ENCODE measurements at regions not wholly inside any gene's neighbourhood (a gene's known extent, or its start where the extent isn't known, plus 50 kb on each side); places are given as distances from the start of the nearest gene placed in this dataset.
"Not testable (repeated sequence)": the region's sequence is repeated elsewhere in the genome, so short reads cannot be mapped to it uniquely, and the experiment has no call there.

DNA sequence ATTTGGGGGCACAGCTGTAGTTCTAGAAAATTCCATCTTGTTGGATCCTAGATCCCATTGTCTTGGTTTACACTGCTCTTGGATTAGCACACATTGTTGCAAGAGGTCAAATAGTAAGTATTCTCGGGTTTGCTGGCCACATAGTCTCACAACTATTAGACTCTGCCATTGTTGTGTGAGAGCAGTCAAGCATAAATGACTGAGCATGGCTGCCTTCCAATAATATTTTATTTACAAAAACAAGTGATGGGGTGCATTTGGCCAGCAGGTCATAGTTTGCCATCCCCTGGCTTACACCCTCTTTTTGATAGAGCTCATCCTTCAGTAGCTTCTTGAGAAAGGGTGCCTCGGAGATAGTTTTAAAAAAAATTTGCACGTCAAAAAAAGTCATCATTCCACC is 77.9 kb upstream of the ALX4 start:
- TF ChIP-seq, protein P1, sequence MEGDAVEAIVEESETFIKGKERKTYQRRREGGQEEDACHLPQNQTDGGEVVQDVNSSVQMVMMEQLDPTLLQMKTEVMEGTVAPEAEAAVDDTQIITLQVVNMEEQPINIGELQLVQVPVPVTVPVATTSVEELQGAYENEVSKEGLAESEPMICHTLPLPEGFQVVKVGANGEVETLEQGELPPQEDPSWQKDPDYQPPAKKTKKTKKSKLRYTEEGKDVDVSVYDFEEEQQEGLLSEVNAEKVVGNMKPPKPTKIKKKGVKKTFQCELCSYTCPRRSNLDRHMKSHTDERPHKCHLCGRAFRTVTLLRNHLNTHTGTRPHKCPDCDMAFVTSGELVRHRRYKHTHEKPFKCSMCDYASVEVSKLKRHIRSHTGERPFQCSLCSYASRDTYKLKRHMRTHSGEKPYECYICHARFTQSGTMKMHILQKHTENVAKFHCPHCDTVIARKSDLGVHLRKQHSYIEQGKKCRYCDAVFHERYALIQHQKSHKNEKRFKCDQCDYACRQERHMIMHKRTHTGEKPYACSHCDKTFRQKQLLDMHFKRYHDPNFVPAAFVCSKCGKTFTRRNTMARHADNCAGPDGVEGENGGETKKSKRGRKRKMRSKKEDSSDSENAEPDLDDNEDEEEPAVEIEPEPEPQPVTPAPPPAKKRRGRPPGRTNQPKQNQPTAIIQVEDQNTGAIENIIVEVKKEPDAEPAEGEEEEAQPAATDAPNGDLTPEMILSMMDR (conservative IDR thresholded peaks at IDR 0.05) = no peak
- DNase-seq (ENCODE audit: extremely low spot score, unreplicated experiment) = no peak
- H3K27ac Mint-ChIP-seq = no peak overlapping the region
- H3K27me3 Mint-ChIP-seq = peaks cover 35% of the 10 kb centered on the region
- H3K36me3 Mint-ChIP-seq = no peaks in the 10 kb centered on the region
- no peaks in the 10 kb centered on the region for H3K9me3 Mint-ChIP-seq
- peaks cover 10% of the 10 kb centered on the region for H3K4me1 Mint-ChIP-seq (ENCODE audit: unreplicated experiment)
- H3K4me3 Mint-ChIP-seq = no peak overlapping the region

DNA sequence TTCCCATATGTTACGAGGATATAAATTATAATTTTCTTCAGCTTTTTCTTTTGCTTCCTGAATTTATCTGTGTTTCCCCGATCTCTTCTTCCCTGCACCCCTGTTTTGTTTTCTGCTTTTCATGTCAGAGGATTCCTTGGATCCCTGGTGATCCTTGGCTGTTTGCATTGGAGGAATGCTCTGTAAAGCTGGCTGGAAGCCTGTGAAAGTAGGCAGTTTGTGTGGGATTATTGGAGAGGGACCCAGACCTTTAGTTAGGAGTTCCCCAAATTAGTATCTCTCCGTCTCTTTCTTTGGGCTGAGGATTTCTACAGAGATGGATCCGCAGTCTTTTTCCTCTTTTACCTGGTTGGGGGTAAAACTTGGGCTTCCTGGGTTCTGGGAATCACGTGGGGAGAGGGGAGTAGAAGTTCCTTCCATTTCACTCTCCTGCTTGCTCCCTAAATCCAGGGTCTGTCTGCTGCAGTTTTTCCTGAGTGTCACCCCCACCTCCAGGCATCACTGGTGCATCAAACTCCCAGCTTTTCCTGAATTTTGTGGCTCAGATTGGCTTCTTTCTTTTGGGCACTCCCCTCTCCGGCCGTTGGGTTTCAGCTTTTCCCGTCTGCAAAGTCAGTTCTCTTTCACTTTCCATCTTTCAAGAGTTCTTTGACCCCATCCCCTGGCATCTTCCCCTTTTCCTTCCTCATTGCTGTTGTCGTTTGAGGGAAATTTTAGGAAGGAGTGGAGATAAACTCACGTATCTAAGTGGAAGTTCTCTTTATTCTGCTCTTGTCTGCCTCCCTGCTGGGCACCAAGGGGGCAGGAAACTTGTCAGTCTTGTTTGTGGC is 79.1 kb upstream of the ALX4 start:
- H3K36me3 Mint-ChIP-seq = no peaks in the 10 kb centered on the region
- no peaks in the 10 kb centered on the region for H3K9me3 Mint-ChIP-seq
- peaks cover 10% of the 10 kb centered on the region for H3K4me1 Mint-ChIP-seq (ENCODE audit: unreplicated experiment)
- DNase-seq (ENCODE audit: extremely low spot score, unreplicated experiment) = no peak
- no peak overlapping the region for H3K4me3 Mint-ChIP-seq
- H3K27me3 Mint-ChIP-seq = peaks cover 34% of the 10 kb centered on the region
- H3K27ac Mint-ChIP-seq = no peak overlapping the region
- TF ChIP-seq, protein P1 (conservative IDR thresholded peaks at IDR 0.05) = no peak

DNA sequence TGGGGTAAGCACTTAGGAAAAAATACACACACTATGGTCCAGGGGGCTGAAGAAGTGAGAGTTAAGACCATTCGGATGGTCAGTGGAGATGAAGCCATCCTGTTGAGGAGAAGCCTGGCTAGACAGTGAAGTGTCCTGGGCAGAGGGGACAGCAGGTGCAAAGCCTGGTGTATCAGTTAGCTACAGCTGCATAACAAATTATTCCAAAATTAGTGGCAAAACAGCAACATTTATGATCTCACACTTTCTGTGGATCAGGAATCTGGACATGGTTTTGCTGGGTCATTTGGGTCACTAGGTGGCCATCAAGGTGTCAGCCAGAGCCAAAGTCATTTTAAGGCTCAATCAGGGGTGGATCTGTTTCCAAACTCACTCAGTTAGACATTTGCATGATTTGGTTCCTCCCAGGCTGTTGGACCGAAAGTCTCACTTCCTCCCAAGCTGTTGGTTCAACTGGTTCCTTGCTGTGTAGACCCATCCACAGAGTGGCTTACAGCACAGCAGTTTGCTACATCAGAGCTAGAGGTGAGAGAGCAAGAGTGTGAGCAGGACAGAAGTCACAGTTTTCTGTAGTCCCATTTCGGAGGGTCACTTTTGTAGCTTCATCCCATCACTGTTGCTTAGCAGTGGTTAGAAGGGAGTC is 80.1 kb upstream of the ALX4 start:
- Mint-ChIP-seq H3K9me3 (no peaks in the 10 kb centered on the region), H3K27me3 (peaks cover 34% of the 10 kb centered on the region), H3K4me1 (ENCODE audit: unreplicated experiment) (peaks cover 10% of the 10 kb centered on the region), H3K4me3 (no peak overlapping the region), H3K27ac (no peak overlapping the region), H3K36me3 (no peaks in the 10 kb centered on the region)
- TF ChIP-seq, protein P1 (conservative IDR thresholded peaks at IDR 0.05) = no peak
- no peak for DNase-seq (ENCODE audit: extremely low spot score, unreplicated experiment)

DNA sequence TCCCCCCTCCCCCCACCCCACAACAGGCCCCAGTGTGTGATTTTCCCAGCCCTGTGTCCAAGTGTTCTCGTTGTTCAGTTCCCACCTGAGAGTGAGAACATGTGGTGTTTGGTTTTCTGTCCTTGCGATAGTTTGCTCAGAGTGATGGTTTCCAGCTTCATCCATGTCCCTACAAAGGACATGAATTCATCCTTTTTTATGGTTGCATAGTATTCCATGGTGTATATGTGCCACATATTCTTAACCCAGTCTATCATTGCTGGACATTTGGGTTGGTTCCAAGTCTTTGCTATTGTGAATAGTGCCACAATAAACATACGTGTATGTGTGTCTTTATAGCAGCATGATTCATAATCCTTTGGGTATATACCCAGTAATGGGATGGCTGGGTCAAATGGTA is 81.1 kb upstream of the ALX4 start:
- H3K4me3 Mint-ChIP-seq; DNase-seq (ENCODE audit: extremely low spot score, unreplicated experiment); H3K4me1 Mint-ChIP-seq (ENCODE audit: unreplicated experiment); H3K9me3 Mint-ChIP-seq; H3K36me3 Mint-ChIP-seq; H3K27ac Mint-ChIP-seq: not testable (repeated sequence)
- H3K27me3 Mint-ChIP-seq = peaks cover 31% of the 10 kb centered on the region

DNA sequence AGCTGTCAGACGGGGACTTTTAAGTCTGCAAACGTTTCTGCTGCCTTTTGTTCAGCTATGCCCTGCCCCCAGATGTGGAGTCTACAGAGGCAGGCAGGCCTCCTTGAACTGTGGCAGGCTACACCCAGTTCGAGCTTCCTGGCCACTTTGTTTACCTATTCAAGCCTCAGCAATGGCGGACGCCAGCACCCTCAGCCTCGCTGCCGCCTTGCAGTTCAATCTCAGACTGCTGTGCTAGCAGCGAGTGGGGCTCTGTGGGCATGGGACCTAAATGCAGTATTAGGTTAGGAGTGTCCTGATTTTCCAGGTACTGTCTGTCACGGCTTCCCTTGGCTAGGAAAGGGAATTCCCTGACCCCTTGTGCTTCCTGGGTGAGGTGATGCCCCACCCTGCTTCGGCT is 86.8 kb upstream of the ALX4 start:
- not testable (repeated sequence) for H3K4me1 Mint-ChIP-seq (ENCODE audit: unreplicated experiment); DNase-seq (ENCODE audit: extremely low spot score, unreplicated experiment); H3K4me3 Mint-ChIP-seq; H3K27ac Mint-ChIP-seq; H3K36me3 Mint-ChIP-seq; H3K9me3 Mint-ChIP-seq
- peaks cover 16% of the 10 kb centered on the region for H3K27me3 Mint-ChIP-seq

DNA sequence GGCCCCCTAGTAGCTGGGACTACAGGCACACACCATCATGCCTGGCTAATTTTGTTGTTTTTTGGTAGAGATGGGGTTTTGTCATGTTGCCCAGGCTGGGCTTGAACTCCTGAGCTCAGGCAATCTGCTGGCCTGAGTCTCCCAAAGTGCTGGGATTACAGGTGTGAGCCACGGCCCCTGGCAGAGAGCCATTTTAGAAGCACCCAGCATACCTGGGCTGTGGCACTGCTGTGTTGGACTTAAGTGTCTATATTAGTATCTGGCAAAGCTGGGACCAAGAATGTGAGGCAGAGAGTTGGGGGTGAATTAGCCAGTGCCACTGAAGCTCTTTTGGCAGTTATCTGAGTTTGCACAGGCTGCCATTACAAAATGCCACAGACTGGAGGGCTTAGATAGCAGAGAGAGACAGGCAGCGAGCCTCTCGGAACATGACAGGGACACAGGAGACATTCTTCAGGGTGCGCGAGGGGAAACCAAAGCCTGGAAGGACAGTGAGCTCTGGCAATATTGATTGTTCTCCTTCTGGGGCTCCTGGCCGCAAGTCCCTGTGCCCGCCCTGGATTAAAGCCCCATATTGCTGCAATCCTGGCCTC is 87.7 kb upstream of the ALX4 start:
- Mint-ChIP-seq H3K27ac (no peak overlapping the region), H3K27me3 (peaks cover 16% of the 10 kb centered on the region)

More for the DNA sequence above, 87.7 kb upstream of the ALX4 start:
- H3K4me1 Mint-ChIP-seq (ENCODE audit: unreplicated experiment) = peaks cover 3% of the 10 kb centered on the region
- H3K4me3 Mint-ChIP-seq = no peak overlapping the region
- no peak for DNase-seq (ENCODE audit: extremely low spot score, unreplicated experiment)
- no peaks in the 10 kb centered on the region for H3K36me3 Mint-ChIP-seq
- TF ChIP-seq, protein P1 (conservative IDR thresholded peaks at IDR 0.05) = no peak
- H3K9me3 Mint-ChIP-seq = no peaks in the 10 kb centered on the region

Measured in type B pancreatic cell (in vitro differentiated cells).